OCI-LY7 (cell line): ENCODE measurements at regions not wholly inside any gene's neighbourhood (a gene's known extent, or its start where the extent isn't known, plus 50 kb on each side); places are given as distances from the start of the nearest gene placed in this dataset.

Experiments
- CTCF ChIP-seq: fragments of 200-600 bp; sonication (generic); conservative IDR thresholded peaks from 2 replicates; pipeline ENCODE4 v1.5.1; 2014; ENCODE audit warnings: mild to moderate bottlenecking, antibody characterized with exemption, low read length, moderate library complexity, mixed read lengths
- EZH2phosphoT487 ChIP-seq: fragments of 200-600 bp; sonication (generic); IDR thresholded peaks from 2 replicates; pipeline ENCODE4 v1.6.1; 2018; ENCODE audit warnings: low read depth, borderline replicate concordance, mild to moderate bottlenecking, mixed run types, antibody characterized with exemption, low read length, moderate library complexity, mixed read lengths

- TF ChIP-seq CTCF: no peak
- no peak for TF ChIP-seq EZH2phosphoT487
Measured at GRCh38 chr18:1034971-1035370, 130.3 kb downstream of the ADCYAP1 start.
